Breast epithelium (tissue), 3 donors: ENCODE measurements at regions not wholly inside any gene's neighbourhood (a gene's known extent, or its start where the extent isn't known, plus 50 kb on each side); places are given as distances from the start of the nearest gene placed in this dataset.

Experiments used
- POLR2A ChIP-seq: fragments of 450-650 bp; IDR thresholded peaks from one replicate; pipeline ENCODE4 v1.6.1; 2016; ENCODE audit warnings: antibody characterized with exemption, mild to moderate bottlenecking, moderate library complexity
- TF ChIP-seq, protein P1 (sequence below), 3 donors: fragments of 450-650 bp; IDR thresholded peaks; one replicate each; pipeline ENCODE4 v1.5.1; 2016 to 2017; ENCODE audit warnings: antibody characterized with exemption in 3 of 3, mild to moderate bottlenecking in 3 of 3, moderate library complexity in 3 of 3

DNA sequence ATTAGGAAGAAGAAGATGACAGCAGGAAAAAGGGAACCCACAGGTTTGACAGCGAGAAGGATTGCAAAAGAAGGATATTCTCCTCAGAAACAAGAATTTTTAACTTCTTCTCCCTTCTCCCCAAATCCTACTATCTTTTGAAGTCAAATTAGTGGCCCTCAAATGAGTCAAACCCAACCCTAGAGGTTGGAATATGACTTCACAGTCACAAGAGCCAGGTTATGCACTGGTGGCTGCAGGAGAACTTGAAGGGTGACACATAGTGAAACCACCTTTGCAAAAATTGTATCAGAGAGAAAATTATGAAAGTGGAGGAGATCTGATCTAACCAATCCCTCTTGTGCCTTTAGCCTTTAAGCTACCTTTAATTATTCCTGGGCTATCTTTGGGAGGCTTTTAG is 386.2 kb upstream of the CCDC196 start:
- no peak for TF ChIP-seq POLR2A
- TF ChIP-seq, protein P1, sequence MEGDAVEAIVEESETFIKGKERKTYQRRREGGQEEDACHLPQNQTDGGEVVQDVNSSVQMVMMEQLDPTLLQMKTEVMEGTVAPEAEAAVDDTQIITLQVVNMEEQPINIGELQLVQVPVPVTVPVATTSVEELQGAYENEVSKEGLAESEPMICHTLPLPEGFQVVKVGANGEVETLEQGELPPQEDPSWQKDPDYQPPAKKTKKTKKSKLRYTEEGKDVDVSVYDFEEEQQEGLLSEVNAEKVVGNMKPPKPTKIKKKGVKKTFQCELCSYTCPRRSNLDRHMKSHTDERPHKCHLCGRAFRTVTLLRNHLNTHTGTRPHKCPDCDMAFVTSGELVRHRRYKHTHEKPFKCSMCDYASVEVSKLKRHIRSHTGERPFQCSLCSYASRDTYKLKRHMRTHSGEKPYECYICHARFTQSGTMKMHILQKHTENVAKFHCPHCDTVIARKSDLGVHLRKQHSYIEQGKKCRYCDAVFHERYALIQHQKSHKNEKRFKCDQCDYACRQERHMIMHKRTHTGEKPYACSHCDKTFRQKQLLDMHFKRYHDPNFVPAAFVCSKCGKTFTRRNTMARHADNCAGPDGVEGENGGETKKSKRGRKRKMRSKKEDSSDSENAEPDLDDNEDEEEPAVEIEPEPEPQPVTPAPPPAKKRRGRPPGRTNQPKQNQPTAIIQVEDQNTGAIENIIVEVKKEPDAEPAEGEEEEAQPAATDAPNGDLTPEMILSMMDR (IDR thresholded peaks at IDR 0.05), result no peak
